ENCODE measurements at regions not wholly inside any gene's neighbourhood (a gene's known extent, or its start where the extent isn't known, plus 50 kb on each side); places are given as distances from the start of the nearest gene placed in this dataset.

DNA sequence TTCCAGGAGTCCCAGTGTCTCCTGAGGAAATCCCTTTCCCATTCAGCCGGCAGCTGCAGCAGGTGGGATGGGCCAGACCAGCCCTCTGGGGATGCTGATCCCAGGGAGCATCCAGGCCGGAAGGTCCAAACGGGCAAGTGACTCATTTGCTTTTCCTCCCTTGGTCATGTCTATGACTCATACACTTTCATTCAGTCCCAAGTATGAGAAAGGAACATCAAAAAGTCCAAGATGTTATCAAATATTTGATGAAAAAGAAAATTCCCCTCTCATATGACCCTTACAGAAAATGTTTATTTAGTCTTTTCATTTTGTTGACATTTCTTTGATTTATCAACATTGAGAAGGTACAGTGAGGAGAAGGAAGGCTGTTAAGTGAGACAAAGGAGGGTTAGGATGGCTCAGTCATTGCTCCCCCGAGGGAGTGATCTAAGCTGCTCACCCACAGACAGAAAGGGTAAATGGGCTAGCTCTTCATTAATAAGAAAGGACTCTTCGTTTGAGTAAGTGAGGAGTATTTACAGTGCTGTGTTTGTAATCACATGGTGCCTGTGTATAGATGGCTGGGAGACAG, 117.6 kb upstream of the ANKRD55 start:
- TF ChIP-seq POLR2A (IDR thresholded peaks at IDR 0.05; ENCODE audit: low read length) (no peak), GATA1 (IDR thresholded peaks at IDR 0.05; ENCODE audit: low read depth, low read length) (no peak)
- DNase-seq: no peak

DNA sequence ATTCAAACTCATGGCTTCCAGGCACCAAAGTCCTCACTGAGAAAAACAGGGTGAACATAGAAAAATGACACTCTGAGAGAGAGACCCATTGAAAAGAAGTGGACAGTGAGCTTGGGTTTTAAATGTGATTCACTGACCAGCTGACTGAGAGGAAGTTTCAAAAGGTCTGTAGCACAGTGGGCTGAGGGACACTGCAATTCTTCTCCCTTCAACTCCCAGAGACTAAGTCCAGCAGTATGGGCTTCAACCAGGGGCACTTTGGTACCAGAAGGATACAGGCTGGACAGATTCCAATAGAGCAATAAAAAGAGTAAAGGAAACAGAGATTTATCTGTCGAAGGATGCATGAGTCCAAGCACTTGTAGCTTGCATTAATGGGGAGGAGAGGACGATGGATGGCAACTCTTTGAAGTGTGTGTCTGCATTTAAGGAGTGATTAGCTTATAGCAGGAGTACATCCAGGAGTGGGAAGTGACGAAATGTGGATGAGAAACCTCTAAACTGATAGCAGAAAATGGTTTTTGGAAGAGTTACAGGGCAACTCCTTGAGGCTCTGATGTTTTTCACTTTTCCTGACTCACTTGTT, 117.0 kb upstream of the ANKRD55 start:
- TF ChIP-seq POLR2A (IDR thresholded peaks at IDR 0.05; ENCODE audit: low read length) (no peak), GATA1 (IDR thresholded peaks at IDR 0.05; ENCODE audit: low read depth, low read length) (no peak)
- DNase-seq: no peak

DNA sequence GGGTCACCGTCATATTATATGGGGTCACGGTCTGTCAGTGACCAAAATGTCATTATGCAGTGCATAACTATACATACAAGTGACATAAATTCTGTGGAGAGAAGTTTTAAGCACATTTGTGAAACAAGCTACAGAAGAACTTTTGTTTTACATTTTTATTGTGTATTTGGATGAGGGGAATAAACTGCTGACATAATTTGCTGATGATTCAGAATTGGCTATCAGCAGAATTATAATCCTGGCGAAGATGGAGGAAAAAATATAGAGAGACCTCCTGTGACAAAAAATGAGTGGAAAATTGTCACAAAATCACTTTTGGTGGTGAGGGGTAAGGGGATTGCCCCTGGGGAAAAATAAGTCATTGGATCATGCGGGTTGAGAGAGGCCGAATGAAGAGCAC, 116.3 kb upstream of the ANKRD55 start:
- DNase-seq: no peak

DNA sequence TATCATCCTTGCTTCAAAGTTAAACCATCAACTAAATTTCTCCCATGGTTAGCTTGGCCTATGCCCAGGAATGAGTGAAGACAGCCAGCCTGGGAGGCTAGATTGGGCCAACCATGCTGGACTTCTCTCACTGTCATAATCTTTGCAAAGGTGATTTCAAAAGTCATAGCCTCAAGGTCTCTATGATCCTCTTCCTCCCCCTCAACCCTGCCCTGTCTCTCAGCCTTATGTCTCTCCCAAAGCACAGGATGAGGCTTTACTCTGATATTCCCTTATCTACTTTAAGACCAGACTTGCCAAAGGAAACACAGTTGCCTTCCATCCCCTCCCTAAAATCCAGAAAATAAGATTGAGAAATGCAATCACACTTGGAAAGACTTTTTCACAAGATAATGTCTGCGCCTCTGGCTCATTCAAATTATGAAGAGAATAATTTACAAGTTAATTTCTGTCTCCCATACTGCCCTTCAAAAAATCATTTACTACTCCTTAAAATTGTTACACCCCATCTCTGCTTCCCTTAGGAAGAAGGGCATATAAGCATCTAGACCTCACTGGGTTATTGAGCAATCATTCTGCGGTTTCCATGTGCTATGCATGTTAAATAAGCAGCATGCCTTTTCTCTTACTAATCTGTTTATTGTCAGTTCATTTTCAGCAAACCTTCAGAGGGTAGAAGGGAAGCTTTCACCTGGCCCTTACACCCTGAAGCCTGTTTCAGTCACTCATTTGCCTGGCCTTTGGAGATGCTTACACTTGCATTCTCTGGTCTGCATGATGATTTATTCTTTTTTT, 113.8 kb upstream of the ANKRD55 start:
- no peak for DNase-seq
- no peak for TF ChIP-seq POLR2A (IDR thresholded peaks at IDR 0.05; ENCODE audit: low read length)
- TF ChIP-seq GATA1 (IDR thresholded peaks at IDR 0.05; ENCODE audit: low read depth, low read length): no peak

More for the DNA sequence above, 116.3 kb upstream of the ANKRD55 start:
- TF ChIP-seq POLR2A (IDR thresholded peaks at IDR 0.05; ENCODE audit: low read length) (no peak), GATA1 (IDR thresholded peaks at IDR 0.05; ENCODE audit: low read depth, low read length) (no peak)

DNA sequence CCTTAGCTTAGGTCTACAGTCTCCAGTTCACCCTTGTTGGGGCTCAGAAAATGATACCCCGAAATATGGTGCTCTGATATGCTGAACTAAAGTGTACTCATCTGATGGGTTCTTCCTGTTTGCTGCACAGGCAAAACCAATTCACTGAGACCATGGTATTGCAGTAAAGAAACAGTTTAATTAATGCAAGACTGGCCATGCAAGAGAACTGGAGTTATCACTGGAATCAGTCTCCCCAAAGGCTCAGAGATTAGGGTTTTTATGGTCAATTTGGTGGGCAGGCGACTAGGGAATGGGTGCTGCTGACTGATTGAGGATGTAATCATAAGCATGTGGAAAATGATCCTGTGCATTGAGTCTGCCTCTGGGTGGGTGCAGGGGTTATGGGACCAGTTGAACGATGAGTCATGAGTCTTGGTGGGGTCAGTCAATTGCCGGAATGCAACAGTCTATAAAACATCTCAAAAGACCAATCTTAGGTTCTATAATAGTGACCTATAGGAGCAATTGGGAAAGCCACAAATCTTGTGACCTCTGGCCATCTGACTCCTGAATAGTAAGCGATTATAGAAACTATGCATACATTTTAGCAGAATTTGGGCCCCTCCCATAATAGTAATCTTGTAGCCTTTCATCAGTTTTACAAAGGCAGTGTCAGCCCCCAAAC, 113.0 kb upstream of the ANKRD55 start:
- no peak for TF ChIP-seq GATA1 (IDR thresholded peaks at IDR 0.05; ENCODE audit: low read depth, low read length)
- TF ChIP-seq POLR2A (IDR thresholded peaks at IDR 0.05; ENCODE audit: low read length): no peak
- no peak for DNase-seq

DNA sequence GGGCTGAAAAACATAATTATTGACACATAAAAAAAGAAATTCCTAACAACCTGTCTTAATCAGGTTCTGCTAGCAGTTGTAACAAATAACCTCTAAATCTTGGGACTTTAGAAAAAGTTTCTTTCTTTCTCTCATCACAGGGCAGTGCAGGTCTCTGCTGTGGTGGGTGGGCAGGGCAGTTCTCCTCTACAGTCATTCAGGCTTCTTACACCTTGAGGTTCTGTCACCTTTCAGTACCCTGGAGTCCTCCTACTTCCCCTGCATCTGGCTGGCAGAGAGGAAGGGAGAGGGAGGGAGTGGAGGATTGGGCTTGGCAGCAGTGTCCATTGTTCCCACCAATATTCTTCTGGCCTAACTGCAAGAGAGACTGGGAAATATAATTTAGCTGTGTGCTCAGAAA, 112.2 kb upstream of the ANKRD55 start:
- no peak for DNase-seq

DNA sequence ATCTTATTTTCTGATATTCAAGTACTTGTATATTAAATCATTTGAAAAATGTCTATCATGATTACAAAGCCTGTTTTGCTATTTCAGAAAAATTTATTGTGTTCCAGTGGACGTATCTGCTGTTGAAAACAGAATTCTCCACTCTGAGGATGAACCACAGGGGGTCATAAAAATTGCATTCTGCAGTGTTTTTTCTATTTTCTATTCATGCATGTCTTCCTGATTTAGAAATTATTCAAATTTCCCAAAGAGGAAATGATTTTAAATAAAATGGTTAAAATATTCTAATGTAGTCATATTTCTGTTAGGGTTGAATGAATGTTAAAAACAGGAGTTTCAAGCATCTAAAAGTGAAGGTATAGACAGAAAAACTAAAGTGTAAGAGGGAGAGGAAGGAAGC, 111.5 kb upstream of the ANKRD55 start:
- no peak for DNase-seq
- TF ChIP-seq GATA1 (IDR thresholded peaks at IDR 0.05; ENCODE audit: low read depth, low read length): no peak
- TF ChIP-seq POLR2A (IDR thresholded peaks at IDR 0.05; ENCODE audit: low read length): no peak

More for the DNA sequence above, 112.2 kb upstream of the ANKRD55 start:
- TF ChIP-seq POLR2A (IDR thresholded peaks at IDR 0.05; ENCODE audit: low read length) (no peak), GATA1 (IDR thresholded peaks at IDR 0.05; ENCODE audit: low read depth, low read length) (no peak)

DNA sequence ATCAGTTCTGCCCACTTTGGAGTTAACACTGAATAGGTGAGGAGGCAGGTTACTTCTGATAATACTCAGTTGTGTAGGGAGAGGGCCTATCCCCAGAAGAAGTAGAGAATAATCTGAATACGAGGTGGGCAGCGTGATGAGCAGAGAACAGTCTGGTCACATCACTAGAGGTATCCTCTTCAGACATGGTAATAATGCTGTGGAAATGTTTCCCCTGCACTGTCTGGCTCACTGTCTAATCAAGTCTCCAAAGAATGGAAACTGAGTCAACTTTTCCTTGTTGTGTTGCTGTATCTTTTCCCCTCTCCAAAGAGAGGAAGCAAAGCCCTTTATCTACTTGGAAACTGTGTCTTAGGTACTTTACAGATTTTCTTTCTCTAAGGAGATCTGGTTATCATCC, 110.9 kb upstream of the ANKRD55 start:
- no peak for DNase-seq
- no peak for TF ChIP-seq GATA1 (IDR thresholded peaks at IDR 0.05; ENCODE audit: low read depth, low read length)
- TF ChIP-seq POLR2A (IDR thresholded peaks at IDR 0.05; ENCODE audit: low read length): no peak

DNA sequence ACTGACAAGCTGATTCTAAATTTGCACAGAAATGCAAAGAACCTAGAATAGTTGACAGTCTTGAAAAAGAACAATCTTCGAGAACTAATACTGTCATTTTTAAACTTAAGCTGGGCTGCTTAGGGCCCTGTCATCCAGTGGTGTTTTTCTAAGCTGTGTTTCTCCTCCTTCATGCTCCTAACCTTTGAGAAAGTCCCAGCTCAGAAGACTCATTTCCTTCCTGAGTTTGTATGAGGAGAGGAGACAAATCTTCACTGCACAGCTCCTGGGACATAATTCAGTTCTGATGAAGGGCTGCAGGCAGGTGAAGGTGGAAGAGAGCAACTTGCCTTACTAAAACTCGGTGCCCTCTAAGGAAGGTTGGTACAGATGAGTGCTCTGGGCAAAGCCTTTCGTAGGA, 109.5 kb upstream of the ANKRD55 start:
- TF ChIP-seq POLR2A (IDR thresholded peaks at IDR 0.05; ENCODE audit: low read length) (no peak), GATA1 (IDR thresholded peaks at IDR 0.05; ENCODE audit: low read depth, low read length) (no peak)
- DNase-seq: no peak

DNA sequence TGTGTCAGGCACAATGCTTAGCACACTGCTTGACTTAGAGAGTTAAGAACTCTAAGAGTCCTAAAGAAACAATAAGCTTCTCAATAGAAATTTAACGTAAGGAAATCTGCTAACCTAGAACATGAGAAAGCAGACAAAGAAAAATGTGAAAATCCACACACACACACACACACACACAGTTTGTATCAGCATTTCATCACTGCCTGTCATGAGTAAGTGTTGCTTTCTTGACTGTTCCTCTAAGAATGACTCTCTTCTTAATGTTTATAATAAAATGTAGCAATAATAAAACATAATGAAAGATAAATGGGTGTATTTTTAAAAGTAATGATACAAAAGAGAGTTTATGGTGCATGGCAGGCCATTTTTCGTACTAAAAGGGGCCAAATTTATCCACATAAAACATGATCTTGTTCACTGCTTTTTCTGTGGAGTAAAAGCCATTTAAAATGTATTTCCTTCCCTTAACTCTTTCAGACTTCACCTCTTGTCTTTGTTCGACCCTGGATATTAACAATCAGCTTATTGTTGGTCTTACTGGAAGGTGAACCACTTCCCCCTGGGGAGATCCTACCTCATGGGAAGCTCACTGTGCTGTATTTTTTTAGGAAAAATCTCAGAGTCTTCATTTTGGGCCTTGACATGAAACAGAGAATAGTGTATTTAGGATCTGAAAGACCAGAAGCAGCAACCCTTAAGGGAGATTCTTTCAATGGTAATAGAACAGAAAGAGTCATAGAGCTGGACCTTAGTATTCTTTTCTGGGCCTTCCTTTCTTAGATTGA, 107.3 kb upstream of the ANKRD55 start:
- no peak for DNase-seq
- TF ChIP-seq GATA1 (IDR thresholded peaks at IDR 0.05; ENCODE audit: low read depth, low read length): no peak
- no peak for TF ChIP-seq POLR2A (IDR thresholded peaks at IDR 0.05; ENCODE audit: low read length)

DNA sequence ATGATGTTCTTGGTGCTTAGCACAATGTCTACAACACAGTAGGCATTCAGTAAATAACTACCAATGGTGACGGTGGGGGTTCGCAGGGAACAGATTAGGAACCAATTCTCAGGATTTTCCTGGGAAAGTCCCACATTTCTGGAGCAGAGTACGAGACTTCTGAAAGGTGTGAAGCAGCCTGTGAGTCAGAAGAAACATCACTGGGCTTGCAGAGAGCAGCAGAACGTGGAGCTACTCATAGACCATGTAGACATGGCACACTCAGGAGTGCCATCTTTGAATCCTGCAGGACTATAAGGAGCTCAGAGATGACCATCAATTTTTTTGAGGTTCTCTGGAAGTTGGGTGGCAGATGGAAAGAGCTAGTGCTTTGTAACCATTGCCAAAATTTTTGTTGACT, 106.6 kb upstream of the ANKRD55 start:
- TF ChIP-seq POLR2A (IDR thresholded peaks at IDR 0.05; ENCODE audit: low read length): no peak
- no peak for TF ChIP-seq GATA1 (IDR thresholded peaks at IDR 0.05; ENCODE audit: low read depth, low read length)
- no peak for DNase-seq

DNA sequence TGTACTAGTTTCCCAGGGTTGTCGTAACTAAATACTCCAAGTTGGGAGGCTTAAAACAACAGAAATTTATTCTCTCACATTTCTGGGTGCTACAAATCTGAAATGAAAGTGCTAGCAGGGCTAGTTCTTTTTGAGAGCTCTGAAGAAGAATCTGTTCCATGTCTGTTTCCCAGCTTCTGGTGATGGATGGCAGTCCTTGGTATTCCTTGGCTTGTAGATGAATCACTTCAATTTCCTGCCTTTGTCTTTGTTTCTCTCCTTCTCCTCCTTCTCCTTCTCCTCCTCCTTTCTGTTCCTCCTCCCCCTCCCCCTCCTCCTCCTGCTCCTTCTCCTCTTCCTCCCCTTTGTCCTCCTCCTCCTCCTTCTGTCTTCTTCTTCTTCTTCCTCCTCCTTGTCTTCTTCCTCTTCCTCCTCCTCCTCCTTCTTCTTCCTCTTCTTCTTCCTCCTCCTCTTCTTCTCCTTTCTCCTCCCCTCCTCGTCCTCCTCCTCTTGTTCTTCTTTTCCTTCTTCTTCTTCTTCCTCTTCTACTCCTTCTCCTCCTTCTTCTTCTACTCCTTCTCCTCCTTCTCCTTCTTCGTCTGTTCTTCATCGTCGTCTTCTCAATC, 104.7 kb upstream of the ANKRD55 start:
- no peak for DNase-seq
- no peak for TF ChIP-seq POLR2A (IDR thresholded peaks at IDR 0.05; ENCODE audit: low read length)
- no peak for TF ChIP-seq GATA1 (IDR thresholded peaks at IDR 0.05; ENCODE audit: low read depth, low read length)

DNA sequence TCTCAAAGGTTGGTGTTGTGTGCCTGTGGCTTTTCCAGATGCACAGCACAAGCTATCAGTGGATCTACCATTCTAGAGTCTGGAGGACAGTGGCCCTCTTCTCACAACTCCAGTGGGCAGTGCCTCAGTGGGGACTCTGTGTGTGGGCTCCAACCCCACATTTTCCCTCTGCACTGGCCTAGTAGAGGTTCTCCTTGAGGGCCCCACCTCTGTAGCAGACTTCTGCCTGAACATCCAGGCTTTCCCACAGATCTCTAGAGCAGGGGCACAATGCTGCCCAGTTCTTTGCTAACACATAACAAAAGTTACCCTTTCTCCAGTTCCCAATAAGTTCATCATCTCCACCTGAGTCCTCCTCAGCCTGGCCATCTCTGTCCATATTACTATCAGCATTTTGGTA, 102.1 kb upstream of the ANKRD55 start:
- TF ChIP-seq GATA1 (IDR thresholded peaks at IDR 0.05; ENCODE audit: low read depth, low read length): no peak
- TF ChIP-seq POLR2A (IDR thresholded peaks at IDR 0.05; ENCODE audit: low read length): no peak
- no peak for DNase-seq

Data from erythroblast (primary cell).